ENCODE measurements at regions not wholly inside any gene's neighbourhood (a gene's known extent, or its start where the extent isn't known, plus 50 kb on each side); places are given as distances from the start of the nearest gene placed in this dataset.

- Histone ChIP-seq H3K4me1 (ENCODE audit: control insufficient read depth, extremely low read depth, insufficient read depth, low read length) (no peaks in the 10 kb centered on the region), H3K4me3 (replicated peaks in 1 of 3; ENCODE audit: insufficient read depth in 1 of 3, low read depth in 1 of 3, low read length in 3 of 3) (no peak overlapping the region), H3K9ac (replicated peaks; ENCODE audit: extremely low read depth, insufficient read depth, low read length) (no peak overlapping the region), H3K79me2 (ENCODE audit: control insufficient read depth, insufficient read depth, low read length) (no peaks in the 10 kb centered on the region), H3K9me1 (replicated peaks; ENCODE audit: control insufficient read depth, extremely low read depth, insufficient read depth, low read length) (no peaks in the 10 kb centered on the region), H3K9me3 (replicated peaks; ENCODE audit: control insufficient read depth, insufficient read depth, low read length) (no peaks in the 10 kb centered on the region), H3K36me3 (ENCODE audit: control insufficient read depth in 2 of 2, extremely low read depth in 1 of 2, insufficient read depth in 2 of 2, low read length in 2 of 2) (no peaks in the 10 kb centered on the region), H3K27ac (ENCODE audit: insufficient read depth, low read depth, low read length) (no peak overlapping the region), H4K20me1 (replicated peaks; ENCODE audit: control insufficient read depth, extremely low read depth, insufficient read depth, low read length) (no peaks in the 10 kb centered on the region), H3K27me3 (ENCODE audit: control insufficient read depth in 2 of 2, insufficient read depth in 2 of 2, low read length in 2 of 2) (no peaks in the 10 kb centered on the region), H2AFZ (ENCODE audit: low read depth, low read length) (no peak overlapping the region), H3K4me2 (ENCODE audit: insufficient read depth, low read length) (no peak overlapping the region)
- ChIA-PET POLR2A (no interaction called here), CTCF (no interaction called here)
- FAIRE-seq (no peak), DNase-seq (ENCODE audit: low read depth, low spot score) (no peak)
- BruUV-seq (replicated peaks) = no TSS peak
- no peak for TF ChIP-seq GATA2 (IDR thresholded peaks at IDR 0.05; ENCODE audit: insufficient read depth, insufficient read length, low read depth, low read length)
- no peak for TF ChIP-seq POLR2A (IDR thresholded peaks at IDR 0.05; ENCODE audit: low read depth, low read length)
- no peak for TF ChIP-seq JUN (IDR thresholded peaks at IDR 0.05; ENCODE audit: borderline replicate concordance, insufficient read depth, insufficient read length, low read depth)
- TF ChIP-seq EZH2 (IDR thresholded peaks at IDR 0.05; ENCODE audit: borderline replicate concordance, low read depth, low read length, severe bottlenecking) = no peak
- TF ChIP-seq FOS (IDR thresholded peaks at IDR 0.05; ENCODE audit: borderline replicate concordance, insufficient read depth, low read length) = no peak
- no peak for TF ChIP-seq POLR2AphosphoS5 (IDR thresholded peaks at IDR 0.05; ENCODE audit: insufficient read depth, low read depth, low read length)
- TF ChIP-seq MAX (IDR thresholded peaks at IDR 0.05; ENCODE audit: insufficient read depth, insufficient read length) = no peak
- no peak for TF ChIP-seq MYC (IDR thresholded peaks at IDR 0.05; ENCODE audit: low read depth, low read length)
- TF ChIP-seq CTCF (IDR thresholded peaks at IDR 0.05; ENCODE audit: extremely low read depth in 1 of 2, insufficient read depth in 1 of 2, low read depth in 1 of 2, low read length in 2 of 2) = no peak
- dilution Hi-C loops (cut with MboI; ENCODE audit: extremely low pct_ligation_motif_present, low sequenced_read_pairs) (no loop called here), intact Hi-C loops (cut with micrococcal nuclease) (no loop called here)
These were observed 669.5 kb upstream of the GHITM start for GRCh38 chr10:83469728-83470331.

All from endothelial cell of umbilical vein (primary cell).